NCI-H460 (cell line): ENCODE measurements at regions not wholly inside any gene's neighbourhood (a gene's known extent, or its start where the extent isn't known, plus 50 kb on each side); places are given as distances from the start of the nearest gene placed in this dataset.

Experiments used
- DNase-seq: peaks from one replicate; pipeline ENCODE4 v3.0.0-alpha.2; 2016; ENCODE audit warnings: low read depth; ENCODE audit errors: extremely low read depth

- DNase-seq: no peak
Observed at GRCh38 chr11:127226380-127226779, 225.8 kb upstream of the KIRREL3 start.

- no peak for DNase-seq
Observed at GRCh38 chr11:127225619-127226018, 225.0 kb upstream of the KIRREL3 start.

- DNase-seq: no peak
Observed at GRCh38 chr11:127224276-127224675, 223.7 kb upstream of the KIRREL3 start.

GRCh38 chr11:127223633-127224032 is 223.1 kb upstream of the KIRREL3 start:
- no peak for DNase-seq

GRCh38 chr11:127223026-127223425 is 222.5 kb upstream of the KIRREL3 start:
- no peak for DNase-seq

- no peak for DNase-seq
Observed at GRCh38 chr11:127219704-127220103, 219.1 kb upstream of the KIRREL3 start.

GRCh38 chr11:127218275-127218608 is 217.7 kb upstream of the KIRREL3 start:
- no peak for DNase-seq

- no peak for DNase-seq
Observed at GRCh38 chr11:127217452-127218274, 217.1 kb upstream of the KIRREL3 start.

GRCh38 chr11:127205688-127206217 is 205.2 kb upstream of the KIRREL3 start:
- no peak for DNase-seq

GRCh38 chr11:127203490-127203889 is 202.9 kb upstream of the KIRREL3 start:
- DNase-seq: no peak

GRCh38 chr11:127202105-127202504 is 201.5 kb upstream of the KIRREL3 start:
- DNase-seq: no peak

- DNase-seq: no peak
Observed at GRCh38 chr11:127199306-127199801, 198.8 kb upstream of the KIRREL3 start.

- DNase-seq: no peak
Observed at GRCh38 chr11:127195501-127196120, 195.0 kb upstream of the KIRREL3 start.

- DNase-seq: no peak
Observed at GRCh38 chr11:127194521-127194920, 194.0 kb upstream of the KIRREL3 start.

GRCh38 chr11:127193950-127194349 is 193.4 kb upstream of the KIRREL3 start:
- DNase-seq: no peak

- no peak for DNase-seq
Observed at GRCh38 chr11:127191689-127192088, 191.1 kb upstream of the KIRREL3 start.

- no peak for DNase-seq
Observed at GRCh38 chr11:127191261-127191660, 190.7 kb upstream of the KIRREL3 start.

- no peak for DNase-seq
Observed at GRCh38 chr11:127182586-127183203, 182.1 kb upstream of the KIRREL3 start.

- no peak for DNase-seq
Observed at GRCh38 chr11:127157225-127157624, 156.7 kb upstream of the KIRREL3 start.

- no peak for DNase-seq
Observed at GRCh38 chr11:127149410-127149809, 148.8 kb upstream of the KIRREL3 start.

GRCh38 chr11:127143251-127143650 is 142.7 kb upstream of the KIRREL3 start:
- no peak for DNase-seq

GRCh38 chr11:127138613-127139012 is 138.0 kb upstream of the KIRREL3 start:
- DNase-seq: no peak
